ENCODE measurements at regions not wholly inside any gene's neighbourhood (a gene's known extent, or its start where the extent isn't known, plus 50 kb on each side); places are given as distances from the start of the nearest gene placed in this dataset.
"Not testable (repeated sequence)": the region's sequence is repeated elsewhere in the genome, so short reads cannot be mapped to it uniquely, and the experiment has no call there.

GRCh38 chr5:84794486-84795035 lies 409.9 kb upstream of the EDIL3 start:
- DNase-seq (no peak), ATAC-seq (ENCODE audit: poor library complexity) (no peak)
- intact Hi-C loops (cut with DNase I) = no loop called here

DNA sequence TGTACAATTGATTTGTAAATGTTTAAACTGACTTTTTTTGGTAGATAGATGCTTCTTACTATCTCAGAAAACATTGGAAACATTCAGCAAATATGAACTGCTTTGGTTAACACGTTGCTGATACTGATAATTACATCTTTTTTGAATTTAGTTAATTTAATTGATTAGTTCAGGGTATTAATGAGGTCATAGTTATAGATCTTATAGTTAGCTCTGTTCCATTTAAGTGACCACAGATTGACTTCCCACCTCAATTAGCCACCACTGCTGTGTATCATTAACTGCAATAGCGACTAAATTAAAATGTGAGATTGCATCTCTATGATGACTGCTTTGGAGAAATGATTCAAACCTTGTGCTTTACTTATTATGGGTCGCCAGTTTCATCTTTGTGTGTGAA lies 407.1 kb upstream of the EDIL3 start:
- DNase-seq (no peak), ATAC-seq (ENCODE audit: poor library complexity) (no peak)
- intact Hi-C loops (cut with DNase I) = no loop called here

GRCh38 chr5:84791138-84791537 lies 406.5 kb upstream of the EDIL3 start:
- ATAC-seq (ENCODE audit: poor library complexity) = no peak
- intact Hi-C loops (cut with DNase I) = no loop called here
- DNase-seq = no peak

GRCh38 chr5:84790406-84790805 lies 405.7 kb upstream of the EDIL3 start:
- DNase-seq (no peak), ATAC-seq (ENCODE audit: poor library complexity) (no peak)
- intact Hi-C loops (cut with DNase I) = no loop called here

GRCh38 chr5:84783003-84783402 lies 398.3 kb upstream of the EDIL3 start:
- intact Hi-C loops (cut with DNase I) = no loop called here
- DNase-seq (no peak), ATAC-seq (ENCODE audit: poor library complexity) (no peak)

DNA sequence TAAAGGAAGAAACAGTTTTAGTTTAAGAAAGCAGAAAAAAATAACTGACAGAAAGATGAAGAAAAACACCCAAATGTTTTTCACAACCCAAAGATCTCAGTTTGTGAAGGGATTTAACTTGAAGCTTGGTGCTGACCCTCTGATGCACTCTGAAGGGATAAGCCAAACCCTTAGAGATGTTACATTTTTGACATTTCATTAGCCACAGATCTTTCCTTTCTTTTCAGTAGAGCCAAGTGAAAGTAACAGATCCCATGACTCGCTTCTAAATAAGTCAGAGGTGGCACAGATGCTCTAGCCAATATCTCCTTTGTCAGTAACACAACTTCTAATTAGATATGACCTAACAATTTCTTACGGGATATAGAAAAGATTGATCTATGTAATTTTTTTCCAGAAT lies 394.5 kb upstream of the EDIL3 start:
- intact Hi-C loops (cut with DNase I) = no loop called here
- ATAC-seq (ENCODE audit: poor library complexity) (no peak), DNase-seq (no peak)

GRCh38 chr5:84764227-84764626 lies 379.5 kb upstream of the EDIL3 start:
- no peak for ATAC-seq (ENCODE audit: poor library complexity)
- intact Hi-C loops (cut with DNase I) = no loop called here
- no peak for DNase-seq

DNA sequence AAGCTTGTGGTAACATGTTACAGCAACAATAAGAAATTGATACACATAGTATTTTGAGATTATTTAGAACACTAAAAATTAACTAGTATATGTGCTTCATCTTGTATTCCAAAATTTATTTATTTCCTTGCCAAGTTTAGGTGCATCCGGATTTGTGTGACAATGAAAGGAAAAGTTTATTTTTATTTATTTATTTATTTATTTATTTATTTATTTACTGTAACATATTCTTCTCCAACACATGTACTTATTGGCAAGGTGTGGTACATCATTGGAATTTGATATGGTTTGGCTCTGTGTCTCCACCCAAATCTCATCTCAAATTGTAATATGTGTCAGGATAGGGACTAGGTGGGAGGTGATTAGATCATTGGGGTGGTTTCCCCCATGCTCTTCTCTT lies 373.3 kb upstream of the EDIL3 start:
- ATAC-seq (ENCODE audit: poor library complexity) (no peak), DNase-seq (no peak)
- intact Hi-C loops (cut with DNase I) = no loop called here

- ATAC-seq (ENCODE audit: poor library complexity) = no peak
- DNase-seq = no peak
- intact Hi-C loops (cut with DNase I) = no loop called here
These were observed 368.1 kb upstream of the EDIL3 start for GRCh38 chr5:84752780-84753179.

GRCh38 chr5:84748313-84748712 lies 363.6 kb upstream of the EDIL3 start:
- no peak for DNase-seq
- no peak for ATAC-seq (ENCODE audit: poor library complexity)
- intact Hi-C loops (cut with DNase I) = no loop called here

DNA sequence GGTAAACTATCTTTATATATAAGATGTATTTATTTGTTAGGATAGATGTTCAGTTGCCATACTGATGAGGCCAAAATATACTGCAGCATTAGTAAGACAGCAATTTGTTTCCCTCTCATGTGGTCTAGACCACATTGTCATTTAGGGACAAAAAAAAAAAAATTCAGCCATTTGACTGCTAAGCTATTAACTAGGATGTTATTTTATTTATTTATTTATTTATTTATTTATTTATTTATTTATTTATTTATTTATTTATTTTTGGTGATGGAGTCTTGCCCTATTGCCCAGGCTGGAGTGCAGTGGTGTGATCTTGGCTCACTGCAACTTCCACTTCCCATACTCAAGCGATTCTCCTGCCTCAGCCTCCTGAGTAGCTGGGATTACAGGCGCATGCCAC lies 361.6 kb upstream of the EDIL3 start:
- intact Hi-C loops (cut with DNase I); ATAC-seq (ENCODE audit: poor library complexity); DNase-seq: not testable (repeated sequence)

GRCh38 chr5:84741056-84741455 lies 356.4 kb upstream of the EDIL3 start:
- intact Hi-C loops (cut with DNase I) = no loop called here
- ATAC-seq (ENCODE audit: poor library complexity) (no peak), DNase-seq (no peak)

- DNase-seq (no peak), ATAC-seq (ENCODE audit: poor library complexity) (no peak)
- intact Hi-C loops (cut with DNase I) = no loop called here
These were observed 344.6 kb upstream of the EDIL3 start for GRCh38 chr5:84729326-84729725.

DNA sequence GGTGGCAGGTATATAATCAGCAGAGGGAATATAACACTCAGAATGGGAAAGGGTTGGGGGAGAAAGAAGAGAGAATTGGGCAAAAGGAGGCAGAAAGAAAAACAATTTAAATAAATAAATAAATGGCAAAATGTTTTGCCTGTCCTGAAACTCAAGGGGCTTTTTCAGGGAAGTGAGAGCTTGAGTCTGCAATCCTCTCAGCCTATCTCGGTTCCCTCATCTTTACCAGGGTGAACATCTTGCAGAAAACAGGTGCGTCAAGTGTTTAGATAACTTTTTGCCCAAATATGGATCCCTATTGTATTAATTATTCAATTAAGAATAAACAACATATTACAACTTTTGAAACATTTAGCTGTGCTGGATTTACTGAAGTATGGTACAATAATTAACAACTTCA lies 343.0 kb upstream of the EDIL3 start:
- intact Hi-C loops (cut with DNase I) = no loop called here
- ATAC-seq (ENCODE audit: poor library complexity) (no peak), DNase-seq (no peak)

DNA sequence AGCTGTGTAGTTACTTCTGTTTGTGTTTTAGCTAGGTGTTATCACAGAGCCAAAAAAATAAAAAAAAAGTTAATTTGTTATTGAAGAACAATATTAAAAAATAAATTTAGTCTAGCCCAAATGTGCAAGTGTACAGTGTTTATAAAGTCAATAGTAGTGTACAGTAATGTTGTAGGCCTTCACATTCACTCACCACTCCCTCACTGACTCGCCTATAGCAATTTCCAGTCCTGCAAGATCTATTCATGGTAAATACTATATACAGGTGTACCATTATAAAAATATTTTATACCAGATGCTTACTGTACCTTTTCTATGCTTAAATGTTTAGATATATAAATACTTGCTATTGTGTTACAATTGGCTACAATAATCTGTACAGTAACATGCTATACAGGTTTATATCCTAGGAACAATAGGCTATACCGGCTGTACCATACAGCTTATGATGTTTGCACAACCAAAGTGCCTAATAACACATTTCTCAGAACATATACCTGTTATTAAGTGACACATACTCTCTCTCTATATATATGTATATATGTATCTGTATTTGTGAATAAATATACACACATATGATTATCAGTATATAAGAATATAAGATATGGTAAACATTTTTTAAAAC lies 341.4 kb upstream of the EDIL3 start:
- intact Hi-C loops (cut with DNase I) = no loop called here
- DNase-seq (no peak), ATAC-seq (ENCODE audit: poor library complexity) (no peak)

- DNase-seq (no peak), ATAC-seq (ENCODE audit: poor library complexity) (no peak)
- intact Hi-C loops (cut with DNase I) = no loop called here
These were observed 340.0 kb upstream of the EDIL3 start for GRCh38 chr5:84724683-84725082.

GRCh38 chr5:84724181-84724580 lies 339.5 kb upstream of the EDIL3 start:
- intact Hi-C loops (cut with DNase I) = no loop called here
- ATAC-seq (ENCODE audit: poor library complexity) (no peak), DNase-seq (no peak)

DNA sequence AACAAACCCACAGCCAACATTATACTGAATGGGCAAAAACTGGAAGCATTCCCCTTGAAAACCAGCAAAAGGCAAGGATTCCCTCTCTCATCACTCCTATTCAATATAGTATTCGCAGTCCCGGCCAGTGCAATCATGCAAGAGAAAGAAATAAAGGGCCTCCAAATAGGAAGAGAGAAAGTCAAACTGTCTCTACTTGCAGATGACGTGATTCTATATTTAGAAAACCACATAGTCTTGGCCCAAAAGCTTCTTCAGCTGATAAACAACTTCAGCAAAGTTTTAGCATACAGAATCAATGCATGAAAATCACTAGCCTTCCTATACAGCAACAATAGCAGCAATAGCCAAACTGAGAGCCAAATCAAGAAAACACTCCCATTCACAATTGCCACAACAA lies 333.7 kb upstream of the EDIL3 start:
- DNase-seq (no peak), ATAC-seq (ENCODE audit: poor library complexity) (no peak)
- intact Hi-C loops (cut with DNase I) = no loop called here

DNA sequence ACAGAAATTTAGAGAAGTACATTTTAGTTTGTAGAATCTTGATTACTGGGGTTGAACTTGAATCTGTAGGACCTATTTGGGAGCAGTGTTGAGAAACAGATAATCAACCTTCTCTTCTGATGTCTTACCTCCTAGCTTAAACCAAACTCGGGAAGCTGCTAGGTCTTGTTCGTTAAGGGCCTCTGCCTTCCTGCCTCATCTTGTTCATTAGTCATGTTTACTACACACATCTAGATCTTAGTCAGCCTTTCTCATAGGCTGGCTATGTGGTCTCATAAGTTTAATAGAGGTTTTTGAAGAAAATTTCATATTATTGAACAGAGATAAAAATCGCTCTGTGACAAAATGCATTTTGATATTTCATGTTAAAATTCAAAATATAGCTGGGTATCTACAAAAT lies 331.0 kb upstream of the EDIL3 start:
- no peak for ATAC-seq (ENCODE audit: poor library complexity)
- intact Hi-C loops (cut with DNase I) = no loop called here

GRCh38 chr5:84715091-84715490 lies 330.4 kb upstream of the EDIL3 start:
- intact Hi-C loops (cut with DNase I) = no loop called here
- DNase-seq (no peak), ATAC-seq (ENCODE audit: poor library complexity) (no peak)

More for the DNA sequence above, 331.0 kb upstream of the EDIL3 start:
- no peak for DNase-seq

GRCh38 chr5:84709075-84709474 lies 324.4 kb upstream of the EDIL3 start:
- no peak for DNase-seq
- intact Hi-C loops (cut with DNase I) = no loop called here
- no peak for ATAC-seq (ENCODE audit: poor library complexity)
